ENCODE measurements at regions not wholly inside any gene's neighbourhood (a gene's known extent, or its start where the extent isn't known, plus 50 kb on each side); places are given as distances from the start of the nearest gene placed in this dataset.
"Not testable (repeated sequence)": the region's sequence is repeated elsewhere in the genome, so short reads cannot be mapped to it uniquely, and the experiment has no call there.

DNA sequence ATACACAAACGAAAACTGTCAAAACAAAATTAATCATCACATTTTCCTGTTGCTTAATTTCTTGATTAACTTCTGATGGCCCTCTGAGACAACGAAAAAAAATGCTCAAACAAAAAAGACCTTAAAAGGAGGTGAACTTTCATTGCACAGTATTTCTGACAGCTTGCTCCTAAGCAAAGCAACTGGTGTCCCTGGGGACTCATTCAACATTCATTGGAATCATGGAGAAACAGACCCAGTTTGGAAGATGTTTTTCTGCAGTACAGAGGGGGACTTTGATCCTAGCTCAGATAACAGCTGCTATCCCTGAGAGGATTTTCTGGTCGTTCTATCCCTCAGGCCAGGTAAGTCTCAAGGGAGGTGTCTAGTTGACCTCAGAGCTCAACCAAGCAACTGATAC lies 378.7 kb upstream of the ATP11B start:
- no peaks in the 10 kb centered on the region for H3K9me3 ChIP-seq (ENCODE audit: control insufficient read depth, low read length)
- no peaks in the 10 kb centered on the region for H3K36me3 ChIP-seq (ENCODE audit: control insufficient read depth, insufficient read depth, low read length)
- no peaks in the 10 kb centered on the region for H3K27me3 ChIP-seq (replicated peaks; ENCODE audit: control insufficient read depth, insufficient read depth, low read length, poor library complexity, severe bottlenecking)
- no peak overlapping the region for H3K4me3 ChIP-seq (ENCODE audit: insufficient read depth, low read depth, low read length, poor library complexity, severe bottlenecking)
- no peak overlapping the region for H3K27ac ChIP-seq (ENCODE audit: insufficient read depth, low read length, poor library complexity, severe bottlenecking)
- H3K4me1 ChIP-seq (ENCODE audit: control insufficient read depth, insufficient read depth, low read length, poor library complexity, severe bottlenecking): no peaks in the 10 kb centered on the region
- DNase-seq: no peak

DNA sequence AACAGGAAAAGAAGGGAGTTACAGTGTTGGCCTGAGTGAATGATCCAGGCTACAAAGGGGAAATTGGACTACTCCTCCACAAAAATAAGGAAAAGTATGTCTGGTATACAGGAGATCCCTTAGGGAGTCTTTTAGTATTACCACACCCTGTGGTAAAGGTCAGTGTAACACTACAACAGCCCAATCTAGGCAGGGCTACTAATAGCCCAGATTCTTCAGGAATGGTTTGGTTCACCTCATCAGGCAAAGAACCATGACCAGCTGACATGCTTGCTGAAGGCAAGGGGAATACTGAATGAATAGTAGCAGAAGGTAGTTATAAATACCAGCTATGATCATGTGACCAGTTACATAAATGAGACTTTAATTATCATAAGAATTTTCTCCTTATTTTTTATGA lies 372.6 kb upstream of the ATP11B start:
- Histone ChIP-seq H3K27me3 (replicated peaks; ENCODE audit: control insufficient read depth, insufficient read depth, low read length, poor library complexity, severe bottlenecking) (no peaks in the 10 kb centered on the region), H3K9me3 (ENCODE audit: control insufficient read depth, low read length) (no peaks in the 10 kb centered on the region), H3K27ac (ENCODE audit: insufficient read depth, low read length, poor library complexity, severe bottlenecking) (no peak overlapping the region), H3K36me3 (ENCODE audit: control insufficient read depth, insufficient read depth, low read length) (no peaks in the 10 kb centered on the region), H3K4me1 (ENCODE audit: control insufficient read depth, insufficient read depth, low read length, poor library complexity, severe bottlenecking) (no peaks in the 10 kb centered on the region), H3K4me3 (ENCODE audit: insufficient read depth, low read depth, low read length, poor library complexity, severe bottlenecking) (no peak overlapping the region)
- DNase-seq: no peak

DNA sequence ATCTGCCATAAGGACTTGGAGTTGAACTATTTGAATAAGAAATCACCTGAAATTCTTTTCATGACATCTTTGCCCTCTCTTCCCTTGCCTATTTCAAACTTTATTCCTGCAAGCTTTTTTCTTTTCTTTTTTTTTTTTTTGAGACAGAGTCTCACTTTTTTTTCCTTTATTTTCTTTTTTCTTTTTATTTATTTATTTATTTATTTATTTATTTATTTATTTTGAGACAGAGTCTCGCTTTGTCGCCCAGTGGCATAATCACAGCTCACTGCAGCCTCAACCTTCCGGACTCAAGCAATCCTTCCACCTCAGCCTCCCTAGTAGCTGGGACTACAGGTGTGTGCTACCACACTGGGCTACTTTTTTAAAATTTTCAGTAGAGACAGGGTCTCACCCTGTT lies 369.3 kb upstream of the ATP11B start:
- DNase-seq: no peak
- H3K4me1 ChIP-seq (ENCODE audit: control insufficient read depth, insufficient read depth, low read length, poor library complexity, severe bottlenecking): no peaks in the 10 kb centered on the region
- no peaks in the 10 kb centered on the region for H3K9me3 ChIP-seq (ENCODE audit: control insufficient read depth, low read length)
- no peak overlapping the region for H3K4me3 ChIP-seq (ENCODE audit: insufficient read depth, low read depth, low read length, poor library complexity, severe bottlenecking)
- no peaks in the 10 kb centered on the region for H3K27me3 ChIP-seq (replicated peaks; ENCODE audit: control insufficient read depth, insufficient read depth, low read length, poor library complexity, severe bottlenecking)
- H3K36me3 ChIP-seq (ENCODE audit: control insufficient read depth, insufficient read depth, low read length): no peaks in the 10 kb centered on the region
- H3K27ac ChIP-seq (ENCODE audit: insufficient read depth, low read length, poor library complexity, severe bottlenecking): no peak overlapping the region

DNA sequence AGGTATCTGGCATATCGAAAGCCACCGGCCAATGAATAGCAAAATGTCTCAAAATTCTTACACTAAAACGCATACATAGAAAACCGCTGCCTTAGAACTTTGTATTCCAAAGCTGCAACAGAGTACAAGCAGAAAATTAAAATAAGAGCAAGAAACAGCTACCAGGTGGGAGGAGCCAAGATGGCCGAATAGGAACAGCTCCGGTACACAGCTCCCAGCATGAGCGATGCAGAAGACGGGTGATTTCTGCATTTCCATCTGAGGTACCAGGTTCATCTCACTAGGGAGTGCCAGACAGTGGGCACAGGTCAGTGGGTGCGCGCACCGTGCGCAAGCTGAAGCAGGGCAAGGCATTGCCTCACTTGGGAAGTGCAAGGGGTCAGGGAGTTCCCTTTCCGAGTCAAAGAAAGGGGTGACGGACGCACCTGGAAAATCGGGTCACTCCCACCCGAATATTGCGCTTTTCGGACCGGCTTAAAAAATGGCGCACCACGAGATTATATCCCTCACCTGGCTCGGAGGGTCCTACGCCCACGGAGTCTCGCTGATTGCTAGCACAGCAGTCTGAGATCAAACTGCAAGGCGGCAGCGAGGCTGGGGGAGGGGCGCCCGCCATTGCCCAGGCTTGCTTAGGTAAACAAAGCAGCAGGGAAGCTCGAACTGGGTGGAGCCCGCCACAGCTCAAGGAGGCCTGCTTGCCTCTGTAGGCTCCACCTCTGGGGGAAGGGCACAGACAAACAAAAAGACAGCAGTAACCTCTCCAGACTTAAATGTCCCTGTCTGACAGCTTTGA lies 367.2 kb upstream of the ATP11B start:
- not testable (repeated sequence) for H3K9me3 ChIP-seq (ENCODE audit: control insufficient read depth, low read length); H3K27me3 ChIP-seq (replicated peaks; ENCODE audit: control insufficient read depth, insufficient read depth, low read length, poor library complexity, severe bottlenecking); H3K36me3 ChIP-seq (ENCODE audit: control insufficient read depth, insufficient read depth, low read length); H3K4me3 ChIP-seq (ENCODE audit: insufficient read depth, low read depth, low read length, poor library complexity, severe bottlenecking); H3K4me1 ChIP-seq (ENCODE audit: control insufficient read depth, insufficient read depth, low read length, poor library complexity, severe bottlenecking); DNase-seq; H3K27ac ChIP-seq (ENCODE audit: insufficient read depth, low read length, poor library complexity, severe bottlenecking)

DNA sequence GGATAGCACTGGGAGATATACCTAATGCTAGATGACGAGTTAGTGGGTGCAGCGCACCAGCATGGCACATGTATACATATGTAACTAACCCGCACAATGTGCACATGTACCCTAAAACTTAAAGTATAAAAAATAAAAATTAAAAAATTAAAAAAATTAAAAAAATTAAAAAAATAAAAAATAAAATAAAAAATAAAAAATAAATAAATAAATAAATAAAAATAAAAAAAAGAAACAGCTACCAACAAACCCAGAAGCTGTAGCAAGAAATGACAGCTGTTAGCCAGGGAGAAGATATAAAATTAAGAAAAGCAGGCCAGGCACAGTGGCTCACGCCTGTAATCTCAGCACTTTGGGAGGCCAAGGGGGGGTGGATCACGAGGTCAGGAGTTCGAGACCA lies 361.3 kb upstream of the ATP11B start:
- not testable (repeated sequence) for H3K4me3 ChIP-seq (ENCODE audit: insufficient read depth, low read depth, low read length, poor library complexity, severe bottlenecking); H3K27me3 ChIP-seq (replicated peaks; ENCODE audit: control insufficient read depth, insufficient read depth, low read length, poor library complexity, severe bottlenecking); H3K27ac ChIP-seq (ENCODE audit: insufficient read depth, low read length, poor library complexity, severe bottlenecking); DNase-seq; H3K36me3 ChIP-seq (ENCODE audit: control insufficient read depth, insufficient read depth, low read length); H3K9me3 ChIP-seq (ENCODE audit: control insufficient read depth, low read length); H3K4me1 ChIP-seq (ENCODE audit: control insufficient read depth, insufficient read depth, low read length, poor library complexity, severe bottlenecking)

DNA sequence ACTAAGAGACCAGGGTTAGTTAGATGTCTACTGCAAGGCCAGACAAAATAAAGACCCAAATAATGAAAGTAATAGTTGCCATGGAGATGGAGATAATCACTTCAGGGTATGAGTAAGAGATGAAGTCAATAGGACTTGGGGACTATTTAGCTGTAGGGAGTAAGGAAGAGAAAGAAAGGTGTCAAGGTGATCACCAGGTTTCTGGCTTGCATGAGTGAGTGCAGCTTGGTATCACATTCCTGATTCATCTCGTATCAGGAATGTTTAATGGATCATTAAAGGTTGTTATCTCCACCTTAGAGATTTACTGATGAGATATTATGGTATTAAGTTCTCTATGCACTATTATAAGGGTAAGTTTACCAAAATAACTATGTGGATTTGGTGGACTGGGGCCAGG lies 357.4 kb upstream of the ATP11B start:
- no peak overlapping the region for H3K4me3 ChIP-seq (ENCODE audit: insufficient read depth, low read depth, low read length, poor library complexity, severe bottlenecking)
- no peaks in the 10 kb centered on the region for H3K9me3 ChIP-seq (ENCODE audit: control insufficient read depth, low read length)
- H3K4me1 ChIP-seq (ENCODE audit: control insufficient read depth, insufficient read depth, low read length, poor library complexity, severe bottlenecking): no peaks in the 10 kb centered on the region
- H3K36me3 ChIP-seq (ENCODE audit: control insufficient read depth, insufficient read depth, low read length): no peaks in the 10 kb centered on the region
- DNase-seq: no peak
- H3K27me3 ChIP-seq (replicated peaks; ENCODE audit: control insufficient read depth, insufficient read depth, low read length, poor library complexity, severe bottlenecking): no peaks in the 10 kb centered on the region
- H3K27ac ChIP-seq (ENCODE audit: insufficient read depth, low read length, poor library complexity, severe bottlenecking): no peak overlapping the region

DNA sequence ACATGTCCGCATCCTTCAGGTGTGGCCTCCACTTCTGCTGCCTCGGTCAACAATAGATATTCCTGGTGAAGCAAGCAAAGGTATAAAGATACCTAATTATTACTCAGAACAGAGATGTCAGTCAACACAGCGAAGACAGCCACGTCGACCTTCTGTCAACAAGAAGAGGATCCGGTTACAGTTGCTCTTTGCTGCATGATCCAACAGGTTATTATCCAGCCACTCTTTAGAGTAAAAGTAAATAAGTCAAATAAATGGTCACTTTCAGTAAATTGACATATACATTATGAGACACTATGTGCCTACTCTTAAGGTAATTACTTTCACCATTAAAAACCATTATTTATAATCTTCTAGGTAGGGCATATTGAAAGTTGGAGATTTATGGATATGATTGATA lies 356.8 kb upstream of the ATP11B start:
- Histone ChIP-seq H3K4me3 (ENCODE audit: insufficient read depth, low read depth, low read length, poor library complexity, severe bottlenecking) (no peak overlapping the region), H3K36me3 (ENCODE audit: control insufficient read depth, insufficient read depth, low read length) (no peaks in the 10 kb centered on the region), H3K9me3 (ENCODE audit: control insufficient read depth, low read length) (no peaks in the 10 kb centered on the region), H3K27ac (ENCODE audit: insufficient read depth, low read length, poor library complexity, severe bottlenecking) (no peak overlapping the region), H3K27me3 (replicated peaks; ENCODE audit: control insufficient read depth, insufficient read depth, low read length, poor library complexity, severe bottlenecking) (no peaks in the 10 kb centered on the region), H3K4me1 (ENCODE audit: control insufficient read depth, insufficient read depth, low read length, poor library complexity, severe bottlenecking) (no peaks in the 10 kb centered on the region)
- DNase-seq: no peak

DNA sequence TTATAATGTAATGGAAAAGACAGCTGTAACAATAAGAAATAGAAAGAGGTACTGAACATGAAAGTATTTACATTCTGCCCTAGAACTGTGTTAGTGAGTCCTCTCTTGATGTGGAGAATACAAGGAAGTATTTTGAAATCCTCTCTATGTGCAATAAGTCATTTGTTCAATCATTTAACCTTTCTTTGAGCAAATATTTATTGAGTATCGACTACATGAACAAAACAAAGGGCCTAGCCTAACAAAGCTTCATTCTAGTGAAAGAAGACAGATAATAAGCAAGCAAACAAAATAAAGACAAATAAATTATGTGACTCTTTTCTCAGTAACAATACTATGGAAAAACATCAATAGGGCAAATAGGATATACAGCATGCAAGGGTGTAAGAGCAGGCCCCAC lies 354.9 kb upstream of the ATP11B start:
- DNase-seq: no peak
- no peaks in the 10 kb centered on the region for H3K4me1 ChIP-seq (ENCODE audit: control insufficient read depth, insufficient read depth, low read length, poor library complexity, severe bottlenecking)
- no peak overlapping the region for H3K27ac ChIP-seq (ENCODE audit: insufficient read depth, low read length, poor library complexity, severe bottlenecking)
- H3K36me3 ChIP-seq (ENCODE audit: control insufficient read depth, insufficient read depth, low read length): no peaks in the 10 kb centered on the region
- H3K9me3 ChIP-seq (ENCODE audit: control insufficient read depth, low read length): no peaks in the 10 kb centered on the region
- H3K27me3 ChIP-seq (replicated peaks; ENCODE audit: control insufficient read depth, insufficient read depth, low read length, poor library complexity, severe bottlenecking): no peaks in the 10 kb centered on the region
- H3K4me3 ChIP-seq (ENCODE audit: insufficient read depth, low read depth, low read length, poor library complexity, severe bottlenecking): no peak overlapping the region

DNA sequence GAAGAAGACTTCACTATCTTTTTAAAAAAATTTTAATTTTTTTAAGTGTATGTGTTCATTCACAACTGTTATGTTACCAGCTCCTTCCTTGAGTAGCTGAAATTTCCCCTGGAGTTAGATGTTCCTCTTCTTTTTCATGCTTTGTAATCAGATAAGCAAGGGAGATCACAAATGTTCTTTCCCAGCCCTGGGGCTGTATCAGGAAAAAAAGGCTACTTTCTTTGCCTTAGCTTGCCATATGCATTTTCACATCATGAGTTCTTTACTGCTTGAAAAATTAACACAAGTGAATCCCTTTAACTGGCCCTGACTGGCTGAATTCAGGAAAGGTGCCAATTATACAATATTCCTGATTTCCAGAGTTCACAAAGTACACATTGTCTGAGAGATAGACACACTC lies 353.2 kb upstream of the ATP11B start:
- no peak for DNase-seq
- Histone ChIP-seq H3K4me1 (ENCODE audit: control insufficient read depth, insufficient read depth, low read length, poor library complexity, severe bottlenecking) (no peaks in the 10 kb centered on the region), H3K4me3 (ENCODE audit: insufficient read depth, low read depth, low read length, poor library complexity, severe bottlenecking) (no peak overlapping the region), H3K36me3 (ENCODE audit: control insufficient read depth, insufficient read depth, low read length) (no peaks in the 10 kb centered on the region), H3K9me3 (ENCODE audit: control insufficient read depth, low read length) (no peaks in the 10 kb centered on the region), H3K27me3 (replicated peaks; ENCODE audit: control insufficient read depth, insufficient read depth, low read length, poor library complexity, severe bottlenecking) (no peaks in the 10 kb centered on the region), H3K27ac (ENCODE audit: insufficient read depth, low read length, poor library complexity, severe bottlenecking) (no peak overlapping the region)

DNA sequence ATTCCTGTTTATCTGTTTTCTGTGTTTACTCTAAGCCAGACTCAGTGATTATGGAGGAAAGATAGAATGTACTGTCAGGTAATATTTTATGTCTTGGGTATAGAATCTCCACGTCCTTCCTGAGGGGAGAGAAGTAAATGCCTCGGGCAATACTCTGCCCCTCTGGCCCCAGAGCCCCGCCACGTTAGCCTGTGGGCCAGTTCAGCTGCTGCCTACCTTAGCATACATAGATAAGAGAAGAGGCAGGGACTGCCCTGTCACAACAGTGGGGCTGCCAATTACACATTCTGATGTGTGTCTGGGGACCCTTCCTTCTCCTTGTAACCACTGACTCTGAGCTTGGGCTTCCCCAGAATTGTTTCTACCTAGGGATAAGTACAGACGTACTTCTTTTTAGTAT lies 347.7 kb upstream of the ATP11B start:
- no peak overlapping the region for H3K4me3 ChIP-seq (ENCODE audit: insufficient read depth, low read depth, low read length, poor library complexity, severe bottlenecking)
- no peaks in the 10 kb centered on the region for H3K4me1 ChIP-seq (ENCODE audit: control insufficient read depth, insufficient read depth, low read length, poor library complexity, severe bottlenecking)
- H3K27ac ChIP-seq (ENCODE audit: insufficient read depth, low read length, poor library complexity, severe bottlenecking): no peak overlapping the region
- no peak for DNase-seq
- no peaks in the 10 kb centered on the region for H3K9me3 ChIP-seq (ENCODE audit: control insufficient read depth, low read length)
- no peaks in the 10 kb centered on the region for H3K27me3 ChIP-seq (replicated peaks; ENCODE audit: control insufficient read depth, insufficient read depth, low read length, poor library complexity, severe bottlenecking)
- no peaks in the 10 kb centered on the region for H3K36me3 ChIP-seq (ENCODE audit: control insufficient read depth, insufficient read depth, low read length)
